Fibroblast of pulmonary artery (primary cell): ENCODE measurements at regions not wholly inside any gene's neighbourhood (a gene's known extent, or its start where the extent isn't known, plus 50 kb on each side); places are given as distances from the start of the nearest gene placed in this dataset.

Experiments used
- DNase-seq: peaks from one replicate; pipeline ENCODE4 v3.0.0-alpha.2; 2010; ENCODE audit warnings: low read depth
- H3K4me3 ChIP-seq: replicated peaks from 2 replicates; pipeline ENCODE4 v1.5.1; 2011; ENCODE audit warnings: low read depth, mild to moderate bottlenecking, control low read depth, low read length, moderate library complexity
- CTCF ChIP-seq: IDR thresholded peaks from 2 replicates; pipeline ENCODE4 v1.5.1; 2011; ENCODE audit warnings: mild to moderate bottlenecking, control low read depth, low read length, inconsistent platforms; ENCODE audit errors: missing control alignments

DNA sequence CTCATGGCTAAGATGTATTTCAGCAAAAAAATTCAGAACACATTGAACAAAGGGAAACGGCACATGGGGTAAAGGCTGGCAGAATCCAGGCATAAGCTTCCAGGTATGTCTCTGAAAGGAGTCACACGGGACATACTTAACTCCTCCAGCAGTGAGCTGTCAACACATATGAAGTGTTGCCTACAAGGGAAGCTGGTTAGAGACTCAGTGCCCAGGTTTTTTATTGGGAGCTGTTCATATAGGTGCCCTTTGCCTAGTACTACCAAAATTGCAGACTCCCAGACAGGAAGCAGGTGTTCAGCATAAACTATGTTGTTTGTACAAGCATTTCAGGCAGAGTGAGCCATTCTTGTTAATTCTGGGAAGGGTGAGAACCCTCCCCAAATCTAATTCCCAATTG lies 77.4 kb upstream of the PUDP start:
- no peak for TF ChIP-seq CTCF
- DNase-seq, result no peak
- H3K4me3 ChIP-seq, result no peak overlapping the region

GRCh38 chrX:7223271-7223670 lies 75.3 kb upstream of the PUDP start:
- DNase-seq, result no peak
- TF ChIP-seq CTCF, result no peak
- no peak overlapping the region for H3K4me3 ChIP-seq

GRCh38 chrX:7220121-7220520 lies 72.2 kb upstream of the PUDP start:
- no peak overlapping the region for H3K4me3 ChIP-seq
- TF ChIP-seq CTCF, result no peak
- DNase-seq, result no peak

GRCh38 chrX:7219153-7219705 lies 71.3 kb upstream of the PUDP start:
- TF ChIP-seq CTCF, result no peak
- no peak for DNase-seq
- no peak overlapping the region for H3K4me3 ChIP-seq

DNA sequence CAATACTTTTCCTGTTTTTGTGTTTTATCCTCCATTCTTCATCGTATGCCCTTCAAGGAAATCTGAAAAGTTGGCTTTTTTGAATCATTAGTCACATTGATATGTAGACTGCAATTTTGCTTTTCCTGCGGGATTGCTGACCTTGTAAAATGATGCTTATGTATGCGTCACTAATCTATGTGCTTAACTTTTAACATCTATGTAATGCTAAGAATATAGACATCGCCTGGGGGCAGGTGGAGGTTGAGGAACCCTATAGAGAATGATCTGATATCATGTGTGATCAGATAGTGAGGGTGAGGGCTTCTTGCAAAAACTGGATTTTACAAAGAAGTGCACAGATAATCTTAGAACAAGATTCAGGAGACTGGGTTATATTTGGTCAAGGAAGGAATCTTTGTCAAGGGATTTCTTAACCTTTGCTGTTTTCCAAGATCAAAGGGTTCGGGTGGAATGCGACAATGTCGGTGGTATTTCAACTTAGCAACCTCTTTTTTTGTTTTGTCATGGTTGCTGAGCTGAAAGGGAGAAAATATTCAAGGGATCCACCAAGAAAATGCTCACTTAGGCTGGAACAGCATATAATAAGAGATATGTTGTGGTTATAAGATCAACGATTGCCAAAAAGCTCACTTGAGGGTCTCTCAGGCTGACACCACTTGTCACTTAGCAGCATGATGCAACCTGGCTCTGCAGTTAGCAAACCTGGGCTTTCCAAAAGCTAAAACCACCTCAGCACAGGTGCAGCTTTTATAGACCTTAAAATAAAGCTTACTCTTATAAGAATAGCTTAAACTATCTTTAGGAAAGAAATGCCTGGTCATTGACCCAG lies 70.6 kb upstream of the PUDP start:
- no peak for TF ChIP-seq CTCF
- no peak overlapping the region for H3K4me3 ChIP-seq
- no peak for DNase-seq

GRCh38 chrX:7216981-7217587 lies 69.1 kb upstream of the PUDP start:
- no peak for DNase-seq
- TF ChIP-seq CTCF, result no peak
- H3K4me3 ChIP-seq, result no peak overlapping the region

DNA sequence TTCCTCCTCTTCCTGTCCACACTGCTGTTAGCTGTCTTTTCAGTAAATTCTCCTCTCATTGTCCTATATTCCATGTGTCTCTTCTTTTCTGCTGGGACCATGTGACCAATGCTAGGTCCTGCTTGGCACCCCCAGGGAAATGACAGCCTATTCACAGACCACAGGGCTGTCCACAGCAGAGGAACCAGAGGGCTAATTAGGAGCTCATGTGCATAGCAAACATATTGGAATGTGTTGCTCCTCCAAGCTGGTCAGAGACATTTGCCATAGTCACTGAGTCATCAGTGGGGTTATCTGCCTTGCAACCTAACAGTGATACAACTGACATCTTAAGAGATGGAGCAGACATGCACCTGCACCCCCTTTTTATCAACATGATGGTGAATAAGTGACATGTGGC lies 67.9 kb upstream of the PUDP start:
- no peak for DNase-seq
- H3K4me3 ChIP-seq, result no peak overlapping the region
- no peak for TF ChIP-seq CTCF
